ENCODE measurements at regions not wholly inside any gene's neighbourhood (a gene's known extent, or its start where the extent isn't known, plus 50 kb on each side); places are given as distances from the start of the nearest gene placed in this dataset.

- TF ChIP-seq ZNF132 (tag by site-specific recombination; IDR thresholded peaks at IDR 0.05; ENCODE audit: borderline replicate concordance) (no peak), ZNF596 (tag by site-specific recombination; IDR thresholded peaks at IDR 0.05) (no peak)
These were observed 219.6 kb downstream of the TSN start (continued) for GRCh38 chr2:121974897-121975661.

DNA sequence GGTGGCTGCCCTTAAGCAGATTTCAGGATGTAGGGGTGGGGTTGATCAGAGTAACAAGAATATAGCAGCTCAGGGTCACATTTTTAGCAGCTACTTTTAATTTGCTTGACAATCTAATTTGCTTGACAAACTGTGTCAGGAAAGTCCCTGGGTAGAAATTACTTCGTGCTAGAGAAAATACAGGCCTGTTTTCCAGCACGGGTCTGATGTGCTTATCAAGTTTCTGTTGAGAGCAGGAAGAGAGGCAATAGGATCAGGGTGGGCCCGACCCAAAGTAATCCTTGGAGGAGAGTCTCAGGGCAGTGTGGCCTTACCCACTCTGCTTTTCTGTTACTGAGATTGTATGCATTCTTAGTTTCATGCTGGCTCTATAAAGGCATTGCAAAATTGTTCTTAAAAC lies 221.5 kb downstream of the TSN start:
- Histone ChIP-seq H3K4me1 (ENCODE audit: control insufficient read depth, insufficient read depth, low read length) (peaks cover 5% of the 10 kb centered on the region), H3K9me3 (ENCODE audit: control insufficient read depth, insufficient read depth, low read depth, low read length) (no peaks in the 10 kb centered on the region), H3K4me3 (ENCODE audit: low read depth, low read length) (no peak overlapping the region), H3K27ac (ENCODE audit: extremely low read depth, low read depth, low read length) (no peak overlapping the region), H3K36me3 (ENCODE audit: control insufficient read depth in 2 of 2, insufficient read depth in 1 of 2, low read length in 2 of 2) (no peaks in the 10 kb centered on the region)
- ChIA-PET CTCF (interaction anchor here (0.6 to 1.2 kb wide), 4 partner anchors 79 to 1065 kb away, joined by 3 read pairs; no protein-coding TSS in a partner anchor), POLR2A (no interaction called here)
- TF ChIP-seq ZNF184 (tag by site-specific recombination; IDR thresholded peaks at IDR 0.05) (no peak), ZNF501 (tag by site-specific recombination; IDR thresholded peaks at IDR 0.05) (no peak)

GRCh38 chr2:121977326-121977725 lies 221.9 kb downstream of the TSN start:
- Histone ChIP-seq H3K27ac (ENCODE audit: extremely low read depth, low read depth, low read length) (no peak overlapping the region), H3K4me1 (ENCODE audit: control insufficient read depth, insufficient read depth, low read length) (peaks cover 5% of the 10 kb centered on the region), H3K9me3 (ENCODE audit: control insufficient read depth, insufficient read depth, low read depth, low read length) (no peaks in the 10 kb centered on the region), H3K4me3 (ENCODE audit: low read depth, low read length) (no peak overlapping the region), H3K36me3 (ENCODE audit: control insufficient read depth in 2 of 2, insufficient read depth in 1 of 2, low read length in 2 of 2) (no peaks in the 10 kb centered on the region)
- CTCF ChIA-PET: interaction anchor here (0.7 to 1.2 kb wide), 2 partner anchors 130 to 1017 kb away, joined by 3 read pairs; no protein-coding TSS in a partner anchor
- TF ChIP-seq ZNF791 (tag by site-specific recombination; IDR thresholded peaks at IDR 0.05) (no peak), MEIS1 (CRISPR knock-in tag; IDR thresholded peaks at IDR 0.05; ENCODE audit: borderline replicate concordance) (no peak), ZBTB44 (tag by site-specific recombination; IDR thresholded peaks at IDR 0.05) (no peak), BCL11B (tag by site-specific recombination; IDR thresholded peaks at IDR 0.05; ENCODE audit: low read depth) (no peak), KLF8 (tag by site-specific recombination; IDR thresholded peaks at IDR 0.05) (no peak)
- POLR2A ChIA-PET: no interaction called here

- CTCF ChIA-PET: no interaction called here
- no peak overlapping the region for H3K27ac ChIP-seq (ENCODE audit: extremely low read depth, low read depth, low read length)
- TF ChIP-seq CTCF (tag by site-specific recombination; IDR thresholded peaks at IDR 0.05) (peak; percentile 41; the same call in 1 of the 2 replicates), ZNF621 (tag by site-specific recombination; IDR thresholded peaks at IDR 0.05) (no peak), ZNF155 (tag by site-specific recombination; IDR thresholded peaks at IDR 0.05) (no peak)
These were observed 237.2 kb downstream of the TSN start for GRCh38 chr2:121992700-121993099.

DNA sequence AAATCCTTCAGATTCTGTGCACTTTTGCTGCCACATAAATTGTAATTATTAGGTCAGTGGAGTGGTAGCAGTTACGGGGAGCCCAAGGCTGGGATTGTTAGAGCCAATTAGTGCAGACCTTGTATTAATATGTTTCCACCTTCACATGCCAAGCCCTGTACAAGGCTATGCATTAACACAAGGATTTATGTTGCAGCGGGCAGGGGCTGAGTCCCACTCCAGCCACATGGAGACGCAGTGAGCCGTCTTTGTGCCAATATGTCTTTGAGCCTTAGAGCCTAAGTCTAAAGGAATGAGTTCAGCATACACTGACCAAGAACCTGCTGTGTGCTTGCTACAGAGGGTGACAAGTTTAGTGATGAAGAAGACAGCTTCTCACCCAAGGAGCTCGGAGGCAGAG lies 238.2 kb downstream of the TSN start:
- H3K4me3 ChIP-seq (ENCODE audit: low read depth, low read length): no peak overlapping the region
- CTCF ChIA-PET: interaction anchor here (1.1 kb wide), 1 partner anchor 96 kb away, joined by 3 read pairs; no protein-coding TSS in a partner anchor
- H3K9me3 ChIP-seq (ENCODE audit: control insufficient read depth, insufficient read depth, low read depth, low read length): no peaks in the 10 kb centered on the region
- H3K27ac ChIP-seq (ENCODE audit: extremely low read depth, low read depth, low read length): no peak overlapping the region
- H3K4me1 ChIP-seq (ENCODE audit: control insufficient read depth, insufficient read depth, low read length): peaks cover under 1% of the 10 kb centered on the region; the same call in 1 of the 2 replicates
- no peak for TF ChIP-seq ZNF354C (tag by site-specific recombination; IDR thresholded peaks at IDR 0.05; ENCODE audit: borderline replicate concordance, low read depth)
- TF ChIP-seq OVOL3 (tag by site-specific recombination; IDR thresholded peaks at IDR 0.05): no peak
- TF ChIP-seq HOXA7 (CRISPR knock-in tag; IDR thresholded peaks at IDR 0.05; ENCODE audit: borderline replicate concordance): no peak
- no peak for TF ChIP-seq OSR2 (tag by site-specific recombination; IDR thresholded peaks at IDR 0.05)
- TF ChIP-seq ZFP69B (tag by site-specific recombination; IDR thresholded peaks at IDR 0.05): no peak
- TF ChIP-seq KLF9 (tag by site-specific recombination; IDR thresholded peaks at IDR 0.05; ENCODE audit: low read depth): no peak
- no peaks in the 10 kb centered on the region for H3K36me3 ChIP-seq (ENCODE audit: control insufficient read depth in 2 of 2, insufficient read depth in 1 of 2, low read length in 2 of 2)
- POLR2A ChIA-PET: no interaction called here

More at GRCh38 chr2:121992700-121993099, 237.2 kb downstream of the TSN start:
- no peaks in the 10 kb centered on the region for H3K36me3 ChIP-seq (ENCODE audit: control insufficient read depth in 2 of 2, insufficient read depth in 1 of 2, low read length in 2 of 2)
- no peak overlapping the region for H3K4me3 ChIP-seq (ENCODE audit: low read depth, low read length)
- no peaks in the 10 kb centered on the region for H3K9me3 ChIP-seq (ENCODE audit: control insufficient read depth, insufficient read depth, low read depth, low read length)
- no peaks in the 10 kb centered on the region for H3K4me1 ChIP-seq (ENCODE audit: control insufficient read depth, insufficient read depth, low read length)
- POLR2A ChIA-PET: no interaction called here
